ENCODE measurements at regions not wholly inside any gene's neighbourhood (a gene's known extent, or its start where the extent isn't known, plus 50 kb on each side); places are given as distances from the start of the nearest gene placed in this dataset.

DNA sequence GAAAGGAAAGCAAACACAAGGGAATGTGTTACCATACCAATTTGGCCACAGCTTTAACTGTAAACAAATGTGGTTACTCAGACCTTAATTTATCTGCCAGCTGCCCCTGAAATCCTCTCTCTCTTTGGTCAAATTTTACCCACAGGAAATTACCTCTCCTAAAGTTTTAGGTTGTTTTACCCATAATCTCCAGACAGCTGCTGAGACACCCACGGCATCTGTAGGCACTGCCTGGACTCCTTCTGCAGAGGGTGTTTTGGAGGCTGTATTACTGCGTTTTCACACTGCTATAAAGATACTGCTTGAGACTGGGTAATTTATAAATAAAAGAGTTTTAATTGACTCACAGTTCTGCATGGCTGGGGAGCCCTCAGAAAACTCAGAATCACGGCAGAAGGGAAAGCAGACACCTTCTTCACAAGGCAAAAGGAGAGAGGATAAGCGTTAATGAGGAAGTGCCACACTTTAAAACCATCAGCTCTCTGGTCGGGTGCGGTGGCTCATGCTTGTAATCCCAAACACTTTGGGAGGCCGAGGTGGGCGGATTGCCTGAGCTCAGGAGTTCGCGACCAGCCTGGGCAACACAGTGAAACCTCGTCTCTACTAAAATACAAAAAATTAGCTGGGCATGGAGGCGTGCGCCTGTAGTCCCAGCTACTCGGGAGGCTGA, 677.5 kb upstream of the FSHR start:
- TF ChIP-seq, protein P1, sequence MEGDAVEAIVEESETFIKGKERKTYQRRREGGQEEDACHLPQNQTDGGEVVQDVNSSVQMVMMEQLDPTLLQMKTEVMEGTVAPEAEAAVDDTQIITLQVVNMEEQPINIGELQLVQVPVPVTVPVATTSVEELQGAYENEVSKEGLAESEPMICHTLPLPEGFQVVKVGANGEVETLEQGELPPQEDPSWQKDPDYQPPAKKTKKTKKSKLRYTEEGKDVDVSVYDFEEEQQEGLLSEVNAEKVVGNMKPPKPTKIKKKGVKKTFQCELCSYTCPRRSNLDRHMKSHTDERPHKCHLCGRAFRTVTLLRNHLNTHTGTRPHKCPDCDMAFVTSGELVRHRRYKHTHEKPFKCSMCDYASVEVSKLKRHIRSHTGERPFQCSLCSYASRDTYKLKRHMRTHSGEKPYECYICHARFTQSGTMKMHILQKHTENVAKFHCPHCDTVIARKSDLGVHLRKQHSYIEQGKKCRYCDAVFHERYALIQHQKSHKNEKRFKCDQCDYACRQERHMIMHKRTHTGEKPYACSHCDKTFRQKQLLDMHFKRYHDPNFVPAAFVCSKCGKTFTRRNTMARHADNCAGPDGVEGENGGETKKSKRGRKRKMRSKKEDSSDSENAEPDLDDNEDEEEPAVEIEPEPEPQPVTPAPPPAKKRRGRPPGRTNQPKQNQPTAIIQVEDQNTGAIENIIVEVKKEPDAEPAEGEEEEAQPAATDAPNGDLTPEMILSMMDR (IDR thresholded peaks at IDR 0.05): no peak
- TF ChIP-seq POLR2A (IDR thresholded peaks at IDR 0.05): no peak
- no peak for TF ChIP-seq POLR2AphosphoS5 (IDR thresholded peaks at IDR 0.05)
